Transverse colon (tissue), 4 donors: ENCODE measurements at regions not wholly inside any gene's neighbourhood (a gene's known extent, or its start where the extent isn't known, plus 50 kb on each side); places are given as distances from the start of the nearest gene placed in this dataset.
A peak's percentile ranks its signal among the peaks of the same experiment; 100 is the strongest.

ENCODE experiments used
- DNase-seq: peaks from one replicate; pipeline ENCODE4 v3.0.0-alpha.2; 2019
- H3K27ac ChIP-seq, 4 donors: fragments of 200-600 bp; sonication (generic); 2 replicates each; pipeline ENCODE4 v1.5.1; 2016 to 2018; ENCODE audit warnings: inconsistent platforms in 4 of 4
- H3K27me3 ChIP-seq: fragments of 200-600 bp; sonication (generic); 2 replicates; pipeline ENCODE4 v1.5.1; 2017; ENCODE audit warnings: inconsistent platforms
- H3K36me3 ChIP-seq, 4 donors: fragments of 200-600 bp; sonication (generic); 2 replicates each; pipeline ENCODE4 v1.5.1; 2017 to 2019; ENCODE audit warnings: inconsistent platforms in 4 of 4
- H3K4me1 ChIP-seq, 4 donors: fragments of 200-600 bp; sonication (generic); 2 replicates each; pipeline ENCODE4 v1.5.1; 2017 to 2020; ENCODE audit warnings: inconsistent platforms in 4 of 4
- H3K4me3 ChIP-seq, 4 donors: fragments of 200-600 bp; sonication (generic); 1 replicate in 1 of 4; 2 replicates in 3 of 4; pipeline versions ENCODE4 v1.5.1 to v1.6.1; 2017 to 2019; ENCODE audit warnings: inconsistent platforms in 4 of 4
- H3K9me3 ChIP-seq, 2 donors: fragments of 200-600 bp; sonication (generic); 2 replicates each; pipeline ENCODE4 v1.5.1; 2017 to 2019; ENCODE audit warnings: inconsistent platforms in 2 of 2
- EP300 ChIP-seq: sonication (generic); formaldehyde crosslinking; IDR thresholded peaks from one replicate; pipeline ENCODE4 v1.6.1; 2017; ENCODE audit warnings: antibody characterized with exemption, low read depth
- POLR2A ChIP-seq: fragments of 450-650 bp; IDR thresholded peaks from one replicate; pipeline ENCODE4 v1.6.1; 2016; ENCODE audit warnings: antibody characterized with exemption, mild to moderate bottlenecking, moderate library complexity
- POLR2AphosphoS5 ChIP-seq, 3 donors: sonication (generic); formaldehyde crosslinking; IDR thresholded peaks; one replicate each; pipeline ENCODE4 v1.6.1; 2016; ENCODE audit warnings: antibody characterized with exemption in 3 of 3
- WGBS, 2 donors: methylation state at CpG; one replicate each; pipeline ENCODE4 v1.1.5; 2018; ENCODE audit warnings: low coverage in 1 of 2; 5-methylcytosine and 5-hydroxymethylcytosine counted together
- in situ Hi-C, 4 donors: fragments of 200-750 bp; cut with MboI; loops; one replicate each; pipeline versions ENCODE4 v1.15.0 to v1.15.1; 2017; ENCODE audit warnings: low sequenced_read_pairs in 3 of 4, low pct_ligation_motif_present in 1 of 4, low pct_unique_long_range_greater_than_20kb in 1 of 4
- intact Hi-C: fragments of 100-400 bp; cut with DNase I; formaldehyde crosslinking; loops from one replicate; pipeline ENCODE4 v1.15.1; 2023; ENCODE audit warnings: low total_unique reads
- TF ChIP-seq, protein P1 (sequence below), 5 experiments: fragments of 200-600 bp in 3 of 5; fragments of 450-650 bp in 2 of 5; sonication (generic) in 3 of 5; IDR thresholded peaks; 1 replicate in 2 of 5; 2 replicates in 3 of 5; pipeline ENCODE4 v1.5.1; 2016 to 2017; ENCODE audit warnings: antibody characterized with exemption in 5 of 5, inconsistent platforms in 3 of 5, mild to moderate bottlenecking in 2 of 5, moderate library complexity in 1 of 5

DNA sequence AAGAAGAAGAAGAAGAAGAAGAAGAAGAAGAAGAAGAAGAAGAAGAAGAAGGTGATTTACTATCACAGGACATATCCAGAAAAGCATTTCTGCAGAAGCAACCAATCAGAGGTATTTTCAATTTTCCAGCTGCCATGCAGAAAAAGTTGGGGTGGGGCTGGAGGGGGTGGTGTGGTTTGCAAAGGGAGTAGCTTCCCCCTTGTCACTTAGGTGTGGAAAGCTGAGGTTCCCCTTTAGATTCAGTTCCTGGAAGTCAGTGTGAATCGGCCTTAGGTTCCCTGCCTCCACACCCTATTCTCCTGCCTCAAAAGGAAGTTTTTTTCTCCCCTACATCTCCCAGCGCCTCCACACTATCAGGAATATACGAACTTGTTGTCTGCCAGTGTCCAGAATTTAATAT lies 276.7 kb upstream of the ARRDC4 start:
- intact Hi-C loops (no loop called here), in situ Hi-C loops (no loop called here)
- H3K27me3 ChIP-seq = no peaks in the 10 kb centered on the region
- TF ChIP-seq, protein P1, sequence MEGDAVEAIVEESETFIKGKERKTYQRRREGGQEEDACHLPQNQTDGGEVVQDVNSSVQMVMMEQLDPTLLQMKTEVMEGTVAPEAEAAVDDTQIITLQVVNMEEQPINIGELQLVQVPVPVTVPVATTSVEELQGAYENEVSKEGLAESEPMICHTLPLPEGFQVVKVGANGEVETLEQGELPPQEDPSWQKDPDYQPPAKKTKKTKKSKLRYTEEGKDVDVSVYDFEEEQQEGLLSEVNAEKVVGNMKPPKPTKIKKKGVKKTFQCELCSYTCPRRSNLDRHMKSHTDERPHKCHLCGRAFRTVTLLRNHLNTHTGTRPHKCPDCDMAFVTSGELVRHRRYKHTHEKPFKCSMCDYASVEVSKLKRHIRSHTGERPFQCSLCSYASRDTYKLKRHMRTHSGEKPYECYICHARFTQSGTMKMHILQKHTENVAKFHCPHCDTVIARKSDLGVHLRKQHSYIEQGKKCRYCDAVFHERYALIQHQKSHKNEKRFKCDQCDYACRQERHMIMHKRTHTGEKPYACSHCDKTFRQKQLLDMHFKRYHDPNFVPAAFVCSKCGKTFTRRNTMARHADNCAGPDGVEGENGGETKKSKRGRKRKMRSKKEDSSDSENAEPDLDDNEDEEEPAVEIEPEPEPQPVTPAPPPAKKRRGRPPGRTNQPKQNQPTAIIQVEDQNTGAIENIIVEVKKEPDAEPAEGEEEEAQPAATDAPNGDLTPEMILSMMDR (IDR thresholded peaks at IDR 0.05) = no peak
- 20 to 43% methylated on average over 1 to 3 of the region's 3 CpGs for WGBS, 2 donors
- peak overlapping the region in 1 of 4 donors; percentile 48 for H3K27ac ChIP-seq
- peaks cover 0 to 22% (median 11%) of the 10 kb centered on the region in 4 donors for H3K4me1 ChIP-seq
- no peaks in the 10 kb centered on the region for H3K9me3 ChIP-seq
- no peak overlapping the region for H3K4me3 ChIP-seq
- H3K36me3 ChIP-seq = no peaks in the 10 kb centered on the region
- DNase-seq = no peak

DNA sequence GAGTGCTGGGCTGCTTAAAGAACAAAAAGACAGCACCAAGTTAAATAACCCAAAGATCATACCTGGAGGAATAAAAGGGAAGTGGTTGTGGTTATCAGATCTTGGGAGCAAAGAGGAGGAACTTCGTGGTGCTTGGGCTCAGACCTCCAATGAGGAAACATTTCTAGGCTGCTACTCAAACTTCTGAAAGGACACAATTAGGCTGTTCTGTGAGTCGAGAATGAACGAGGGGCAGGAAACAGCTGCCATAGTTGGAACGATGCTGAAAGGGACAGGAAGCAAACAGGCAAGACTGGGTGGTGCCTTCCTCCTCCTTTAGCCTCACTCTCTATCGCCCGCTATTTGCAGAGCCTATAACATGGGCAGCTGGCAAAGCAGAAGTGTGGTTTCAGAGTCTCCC lies 276.3 kb upstream of the ARRDC4 start:
- intact Hi-C loops = no loop called here
- WGBS, 2 donors = 34% methylated on average over 6 of the region's 6 CpGs; no CpG with 5 or more reads in 1 of the 2 donors
- H3K27ac ChIP-seq = peak overlapping the region in 1 of 4 donors; percentile 48
- no peaks in the 10 kb centered on the region for H3K9me3 ChIP-seq
- H3K4me1 ChIP-seq = peaks cover 0 to 22% (median 10%) of the 10 kb centered on the region in 4 donors
- in situ Hi-C loops = no loop called here
- H3K4me3 ChIP-seq = no peak overlapping the region
- no peak for DNase-seq
- no peaks in the 10 kb centered on the region for H3K27me3 ChIP-seq
- no peaks in the 10 kb centered on the region for H3K36me3 ChIP-seq
- TF ChIP-seq POLR2AphosphoS5 (IDR thresholded peaks at IDR 0.05) = no peak
- TF ChIP-seq, protein P1 (IDR thresholded peaks at IDR 0.05) = no peak

DNA sequence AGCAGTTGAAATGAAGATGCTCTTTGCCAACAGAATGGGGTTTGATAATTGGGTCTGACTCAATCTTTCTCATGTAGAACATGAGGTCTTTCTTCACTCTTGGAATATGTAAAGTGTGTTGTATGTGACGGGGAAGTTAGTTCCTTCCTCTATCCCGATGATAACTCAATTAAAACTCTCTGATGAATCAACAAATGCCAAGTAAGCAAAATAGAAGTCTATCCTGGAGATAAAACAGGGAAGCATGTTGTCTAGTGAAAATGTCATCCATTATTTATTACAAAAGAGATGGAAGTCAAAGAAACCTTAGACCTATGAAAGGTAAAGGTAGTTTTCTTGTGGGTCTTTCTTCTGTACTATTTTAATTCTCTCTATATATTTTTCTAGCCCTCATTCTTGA lies 274.2 kb upstream of the ARRDC4 start:
- intact Hi-C loops = no loop called here
- no peak overlapping the region for H3K27ac ChIP-seq
- no peak for DNase-seq
- in situ Hi-C loops = no loop called here
- TF ChIP-seq POLR2AphosphoS5 (IDR thresholded peaks at IDR 0.05) = no peak
- no peak for TF ChIP-seq EP300
- 66 to 67% methylated on average over 2 of the region's 2 CpGs for WGBS, 2 donors
- no peaks in the 10 kb centered on the region for H3K27me3 ChIP-seq
- no peaks in the 10 kb centered on the region for H3K36me3 ChIP-seq
- H3K9me3 ChIP-seq = no peaks in the 10 kb centered on the region
- H3K4me3 ChIP-seq = no peak overlapping the region
- peaks cover 0 to 9% (median 0%) of the 10 kb centered on the region in 4 donors for H3K4me1 ChIP-seq

DNA sequence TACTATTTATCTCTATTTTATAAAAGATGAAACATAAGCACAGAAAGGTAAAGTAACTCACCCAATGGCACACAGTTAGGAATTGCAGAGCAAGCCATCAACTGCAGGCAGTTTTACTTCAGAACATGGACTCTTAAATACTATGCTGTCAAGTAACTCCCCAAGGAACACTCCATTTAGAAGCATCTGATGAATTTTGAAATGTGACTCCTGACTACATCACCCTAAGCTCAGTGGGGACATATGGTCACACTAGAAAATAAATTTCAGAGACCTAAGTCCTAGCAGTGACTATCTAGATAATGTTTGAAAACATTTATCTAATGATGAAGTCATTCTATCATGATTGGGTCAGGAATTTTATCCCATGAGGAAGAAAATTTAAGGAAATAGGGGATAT lies 272.8 kb upstream of the ARRDC4 start:
- Histone ChIP-seq H3K27ac (no peak overlapping the region), H3K9me3 (no peaks in the 10 kb centered on the region), H3K36me3 (no peaks in the 10 kb centered on the region), H3K27me3 (no peaks in the 10 kb centered on the region), H3K4me3 (no peak overlapping the region), H3K4me1 (peaks cover 0 to 8% (median 0%) of the 10 kb centered on the region in 4 donors)
- TF ChIP-seq POLR2AphosphoS5 (IDR thresholded peaks at IDR 0.05) = no peak
- TF ChIP-seq, protein P1 (IDR thresholded peaks at IDR 0.05) = no peak
- TF ChIP-seq POLR2A = no peak
- TF ChIP-seq EP300 = no peak
- DNase-seq = no peak
- in situ Hi-C loops = no loop called here
- intact Hi-C loops = no loop called here

DNA sequence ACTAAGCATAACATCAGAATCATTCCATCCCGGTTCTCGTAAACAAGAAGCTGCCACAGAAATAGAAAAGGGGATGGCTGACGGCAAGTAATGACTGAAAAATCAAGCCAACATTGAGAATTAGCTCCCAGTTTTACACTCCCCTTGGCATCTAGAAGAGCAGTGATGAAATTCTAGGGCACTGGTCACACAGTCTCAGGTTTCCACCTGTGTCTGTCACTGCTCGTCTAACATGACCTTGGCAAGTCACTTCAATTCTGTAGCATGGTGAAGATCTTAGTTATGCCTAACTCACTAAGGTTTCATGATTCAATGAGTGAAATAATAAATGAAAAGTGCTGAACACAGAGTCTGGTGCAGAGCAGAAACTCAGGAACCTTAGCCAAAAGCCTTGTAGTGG lies 272.3 kb upstream of the ARRDC4 start:
- 77 to 83% methylated on average over 4 of the region's 4 CpGs for WGBS, 2 donors

More for the DNA sequence above, 272.3 kb upstream of the ARRDC4 start:
- in situ Hi-C loops = no loop called here
- H3K27me3 ChIP-seq = no peaks in the 10 kb centered on the region
- no peaks in the 10 kb centered on the region for H3K9me3 ChIP-seq
- no peak overlapping the region for H3K4me3 ChIP-seq
- H3K36me3 ChIP-seq = no peaks in the 10 kb centered on the region
- DNase-seq = no peak
- intact Hi-C loops = no loop called here
- H3K4me1 ChIP-seq = peaks cover 0 to 8% (median 0%) of the 10 kb centered on the region in 4 donors
- H3K27ac ChIP-seq = no peak overlapping the region
- TF ChIP-seq, protein P1 (IDR thresholded peaks at IDR 0.05) = no peak
- no peak for TF ChIP-seq POLR2A
- no peak for TF ChIP-seq POLR2AphosphoS5 (IDR thresholded peaks at IDR 0.05)
- TF ChIP-seq EP300 = no peak
